ENCODE measurements at regions not wholly inside any gene's neighbourhood (a gene's known extent, or its start where the extent isn't known, plus 50 kb on each side); places are given as distances from the start of the nearest gene placed in this dataset.
"Not testable (repeated sequence)": the region's sequence is repeated elsewhere in the genome, so short reads cannot be mapped to it uniquely, and the experiment has no call there.

DNA sequence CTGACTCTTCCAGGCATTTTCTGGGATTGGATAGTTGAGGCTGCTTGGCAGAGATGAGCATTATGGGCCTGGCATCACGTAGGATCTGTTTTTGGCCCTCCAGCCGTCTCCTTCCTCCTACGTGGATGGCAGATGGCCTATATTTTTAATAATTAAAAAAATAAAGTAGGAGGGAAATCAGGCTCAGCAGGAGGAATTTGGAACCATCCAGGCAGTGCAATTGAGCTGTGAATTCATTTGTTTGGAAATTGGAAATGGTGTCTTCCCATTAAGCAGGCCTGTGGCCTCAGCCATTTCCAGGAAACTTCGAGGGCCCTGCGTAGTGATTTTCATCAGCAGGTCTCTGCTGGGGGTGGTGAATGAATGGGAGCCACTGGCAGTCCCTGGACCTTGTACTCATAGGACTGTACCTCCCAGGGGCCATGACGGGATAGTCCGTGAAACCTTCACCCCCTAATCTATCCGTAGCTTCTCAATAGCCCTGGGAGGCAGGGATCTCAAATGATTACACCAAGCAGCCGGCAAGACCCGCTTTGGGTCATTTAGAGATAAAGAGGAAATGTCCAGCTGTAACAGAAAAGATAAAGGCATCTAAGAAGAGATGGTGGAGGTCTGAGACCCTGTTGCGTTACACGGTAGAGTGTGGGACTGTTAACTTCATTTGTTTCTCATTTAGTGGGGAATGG is 73.1 kb upstream of the TNP1 start:
- ChIA-PET POLR2A (ENCODE audit: unreplicated experiment) (no interaction called here), CTCF (no interaction called here)
- Histone ChIP-seq H3K27me3 (ENCODE audit: insufficient read depth, low read depth) (no peaks in the 10 kb centered on the region), H3K79me2 (ENCODE audit: low read depth) (no peaks in the 10 kb centered on the region), H4K20me1 (ENCODE audit: insufficient read depth) (no peaks in the 10 kb centered on the region), H3K4me2 (no peak overlapping the region), H3F3A (ENCODE audit: insufficient read depth, low read depth) (no peaks in the 10 kb centered on the region), H3K9me2 (ENCODE audit: insufficient read depth) (no peaks in the 10 kb centered on the region), H3K27ac (no peak overlapping the region), H2AFZ (no peak overlapping the region), H3K9me3 (ENCODE audit: insufficient read depth, low read depth) (no peaks in the 10 kb centered on the region), H3K36me3 (ENCODE audit: low read depth) (no peaks in the 10 kb centered on the region), H3K4me1 (replicated peaks; ENCODE audit: insufficient read depth) (no peaks in the 10 kb centered on the region), H3K4me3 (no peak overlapping the region)
- TF ChIP-seq EZH2 (IDR thresholded peaks at IDR 0.05; ENCODE audit: low read depth), result no peak
- BruUV-seq (replicated peaks), result no TSS peak
- no peak for DNase-seq
- intact Hi-C loops (cut with micrococcal nuclease; ENCODE audit: unreplicated experiment), result no loop called here

DNA sequence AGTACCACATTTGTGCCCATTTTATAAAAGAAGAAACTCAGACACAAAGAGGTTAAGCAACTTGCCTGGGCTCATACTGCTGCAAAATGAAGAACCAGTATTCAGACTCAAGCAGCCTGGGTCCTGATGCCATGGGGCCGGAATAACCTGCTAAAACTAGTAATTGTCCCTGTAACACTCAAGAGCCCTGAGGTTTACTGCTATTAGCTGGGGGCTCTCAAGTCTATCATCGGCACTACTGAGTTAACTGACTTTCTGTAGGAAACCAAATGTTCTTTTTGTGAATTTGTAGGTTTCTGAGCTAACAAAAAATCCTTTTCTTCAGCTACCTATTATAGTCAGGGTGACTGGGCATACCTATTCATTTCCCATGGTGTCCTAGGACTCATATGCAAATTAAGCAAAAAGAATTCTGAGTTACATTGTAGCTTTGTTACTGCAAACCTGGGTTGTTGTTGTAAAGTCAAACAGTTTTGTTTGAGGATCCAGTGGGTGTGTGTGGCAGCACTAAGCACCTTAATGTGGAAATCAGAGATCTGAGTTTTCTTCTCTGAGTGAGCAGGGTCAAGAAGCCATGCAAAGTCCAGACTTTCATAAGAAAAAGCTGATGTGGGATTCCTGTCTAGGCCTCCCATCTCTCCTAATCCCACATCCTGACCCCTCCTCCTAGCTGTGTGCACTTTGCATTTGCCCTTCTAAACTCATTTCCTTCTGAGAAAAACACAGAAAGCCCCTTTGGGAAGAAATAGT is 72.4 kb upstream of the TNP1 start:
- CTCF ChIA-PET, result no interaction called here
- no TSS peak for BruUV-seq (replicated peaks)
- H3K79me2 ChIP-seq (ENCODE audit: low read depth), result no peaks in the 10 kb centered on the region

DNA sequence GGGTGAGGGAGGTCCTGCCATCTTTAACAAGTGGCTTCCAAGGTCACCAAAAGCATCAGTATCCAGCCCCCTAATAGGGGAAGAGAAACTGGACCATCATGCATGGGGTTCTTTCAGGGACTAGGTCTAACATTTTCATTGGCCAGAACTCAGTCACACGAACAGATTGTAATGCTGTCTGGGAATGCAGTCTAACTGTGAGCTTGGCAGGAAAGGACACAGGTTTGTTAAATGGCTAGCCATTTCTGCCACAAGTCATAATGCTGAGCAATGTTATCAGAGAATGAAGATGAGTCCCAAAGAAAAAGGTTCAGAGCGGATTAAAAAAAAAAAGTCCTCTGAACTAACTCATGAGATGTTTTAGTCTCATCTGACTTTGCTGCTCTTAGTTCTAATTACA is 70.9 kb upstream of the TNP1 start:
- BruUV-seq (replicated peaks), result no TSS peak
- Histone ChIP-seq H3F3A (ENCODE audit: insufficient read depth, low read depth) (no peaks in the 10 kb centered on the region), H3K27me3 (ENCODE audit: insufficient read depth, low read depth) (no peaks in the 10 kb centered on the region), H4K20me1 (ENCODE audit: insufficient read depth) (no peaks in the 10 kb centered on the region), H3K36me3 (ENCODE audit: low read depth) (no peaks in the 10 kb centered on the region), H3K4me3 (no peak overlapping the region), H3K9me3 (ENCODE audit: insufficient read depth, low read depth) (no peaks in the 10 kb centered on the region), H3K27ac (no peak overlapping the region), H3K79me2 (ENCODE audit: low read depth) (no peaks in the 10 kb centered on the region), H3K4me2 (no peak overlapping the region), H3K4me1 (replicated peaks; ENCODE audit: insufficient read depth) (no peaks in the 10 kb centered on the region), H3K9me2 (ENCODE audit: insufficient read depth) (no peaks in the 10 kb centered on the region), H2AFZ (no peak overlapping the region)
- intact Hi-C loops (cut with micrococcal nuclease; ENCODE audit: unreplicated experiment), result no loop called here
- no peak for DNase-seq
- no peak for TF ChIP-seq EZH2 (IDR thresholded peaks at IDR 0.05; ENCODE audit: low read depth)
- TF ChIP-seq, protein P1, sequence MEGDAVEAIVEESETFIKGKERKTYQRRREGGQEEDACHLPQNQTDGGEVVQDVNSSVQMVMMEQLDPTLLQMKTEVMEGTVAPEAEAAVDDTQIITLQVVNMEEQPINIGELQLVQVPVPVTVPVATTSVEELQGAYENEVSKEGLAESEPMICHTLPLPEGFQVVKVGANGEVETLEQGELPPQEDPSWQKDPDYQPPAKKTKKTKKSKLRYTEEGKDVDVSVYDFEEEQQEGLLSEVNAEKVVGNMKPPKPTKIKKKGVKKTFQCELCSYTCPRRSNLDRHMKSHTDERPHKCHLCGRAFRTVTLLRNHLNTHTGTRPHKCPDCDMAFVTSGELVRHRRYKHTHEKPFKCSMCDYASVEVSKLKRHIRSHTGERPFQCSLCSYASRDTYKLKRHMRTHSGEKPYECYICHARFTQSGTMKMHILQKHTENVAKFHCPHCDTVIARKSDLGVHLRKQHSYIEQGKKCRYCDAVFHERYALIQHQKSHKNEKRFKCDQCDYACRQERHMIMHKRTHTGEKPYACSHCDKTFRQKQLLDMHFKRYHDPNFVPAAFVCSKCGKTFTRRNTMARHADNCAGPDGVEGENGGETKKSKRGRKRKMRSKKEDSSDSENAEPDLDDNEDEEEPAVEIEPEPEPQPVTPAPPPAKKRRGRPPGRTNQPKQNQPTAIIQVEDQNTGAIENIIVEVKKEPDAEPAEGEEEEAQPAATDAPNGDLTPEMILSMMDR (conservative IDR thresholded peaks at IDR 0.05), result no peak
- ChIA-PET POLR2A (ENCODE audit: unreplicated experiment) (no interaction called here), CTCF (no interaction called here)

More for the DNA sequence above, 72.4 kb upstream of the TNP1 start:
- no peak overlapping the region for H3K4me2 ChIP-seq
- no peak overlapping the region for H2AFZ ChIP-seq
- no peaks in the 10 kb centered on the region for H3K4me1 ChIP-seq (replicated peaks; ENCODE audit: insufficient read depth)
- no peak overlapping the region for H3K27ac ChIP-seq
- TF ChIP-seq, protein P1 (conservative IDR thresholded peaks at IDR 0.05), result no peak
- TF ChIP-seq EZH2 (IDR thresholded peaks at IDR 0.05; ENCODE audit: low read depth), result no peak
- intact Hi-C loops (cut with micrococcal nuclease; ENCODE audit: unreplicated experiment), result no loop called here
- H3F3A ChIP-seq (ENCODE audit: insufficient read depth, low read depth), result no peaks in the 10 kb centered on the region
- H4K20me1 ChIP-seq (ENCODE audit: insufficient read depth), result no peaks in the 10 kb centered on the region
- POLR2A ChIA-PET (ENCODE audit: unreplicated experiment), result no interaction called here
- H3K4me3 ChIP-seq, result no peak overlapping the region
- DNase-seq, result no peak
- H3K36me3 ChIP-seq (ENCODE audit: low read depth), result no peaks in the 10 kb centered on the region
- no peaks in the 10 kb centered on the region for H3K9me2 ChIP-seq (ENCODE audit: insufficient read depth)
- no peaks in the 10 kb centered on the region for H3K27me3 ChIP-seq (ENCODE audit: insufficient read depth, low read depth)
- no peaks in the 10 kb centered on the region for H3K9me3 ChIP-seq (ENCODE audit: insufficient read depth, low read depth)

DNA sequence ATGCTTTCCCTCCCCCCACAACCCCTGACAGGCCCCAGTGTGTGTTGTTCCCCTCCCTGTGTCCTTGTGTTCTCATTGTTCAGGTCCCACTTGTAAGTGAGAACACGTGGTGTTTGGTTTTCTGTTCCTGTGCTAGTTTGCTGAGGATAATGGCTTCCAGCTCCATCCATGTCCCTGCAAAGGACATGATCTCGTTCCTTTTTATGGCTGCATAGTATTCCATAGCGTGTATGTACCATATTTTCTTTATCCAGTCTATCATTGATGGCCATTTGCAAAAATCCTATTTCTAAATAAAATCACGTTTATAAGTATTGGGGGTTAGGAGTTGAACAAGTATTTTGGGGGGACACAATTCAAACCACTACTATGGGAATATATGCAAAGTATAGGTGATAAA is 69.5 kb upstream of the TNP1 start:
- H3K27ac ChIP-seq; H3K27me3 ChIP-seq (ENCODE audit: insufficient read depth, low read depth); H2AFZ ChIP-seq; POLR2A ChIA-PET (ENCODE audit: unreplicated experiment); H3K9me3 ChIP-seq (ENCODE audit: insufficient read depth, low read depth); intact Hi-C loops (cut with micrococcal nuclease; ENCODE audit: unreplicated experiment); H3K4me1 ChIP-seq (replicated peaks; ENCODE audit: insufficient read depth); BruUV-seq (replicated peaks); H3K9me2 ChIP-seq (ENCODE audit: insufficient read depth); H3F3A ChIP-seq (ENCODE audit: insufficient read depth, low read depth); H4K20me1 ChIP-seq (ENCODE audit: insufficient read depth); DNase-seq; H3K79me2 ChIP-seq (ENCODE audit: low read depth); CTCF ChIA-PET; H3K4me3 ChIP-seq; H3K4me2 ChIP-seq; H3K36me3 ChIP-seq (ENCODE audit: low read depth): not testable (repeated sequence)

Measured in PC-9 (cell line).